Heart right ventricle (tissue), 16 donors: ENCODE measurements at regions not wholly inside any gene's neighbourhood (a gene's known extent, or its start where the extent isn't known, plus 50 kb on each side); places are given as distances from the start of the nearest gene placed in this dataset.

Source experiments
- ATAC-seq, 8 donors: fragments of 200-7000 bp; cut with Tn5 transposase; one replicate each; pipeline ENCODE4 v1.9.1; 2020; ENCODE audit warnings: mild to moderate bottlenecking in 8 of 8, moderate library complexity in 8 of 8, moderate number of reproducible peaks in 1 of 8
- DNase-seq, 2 donors: peaks; one replicate each; pipeline ENCODE4 v3.0.0-alpha.2; 2020
- H3K27ac ChIP-seq, 10 donors: fragments of 200-600 bp; sonication (generic) in 2 of 10; one replicate each; pipeline versions ENCODE4 v1.5.0 to v1.8.0; 2020 to 2022; ENCODE audit warnings: mild to moderate bottlenecking in 3 of 10
- H3K27me3 ChIP-seq, 7 donors: fragments of 200-600 bp; one replicate each; pipeline ENCODE4 v1.8.0; 2021 to 2022; ENCODE audit warnings: mild to moderate bottlenecking in 2 of 7
- H3K36me3 ChIP-seq, 9 donors: fragments of 200-600 bp; sonication (generic) in 1 of 9; one replicate each; pipeline versions ENCODE4 v1.5.0 to v1.8.0; 2020 to 2022; ENCODE audit warnings: mild to moderate bottlenecking in 2 of 9
- H3K4me1 ChIP-seq, 9 donors: fragments of 200-600 bp; sonication (generic) in 1 of 9; one replicate each; pipeline versions ENCODE4 v1.5.0 to v1.8.0; 2020 to 2022; ENCODE audit warnings: mild to moderate bottlenecking in 4 of 9
- H3K4me3 ChIP-seq, 10 donors: fragments of 200-600 bp; sonication (generic) in 2 of 10; one replicate each; pipeline versions ENCODE4 v1.5.0 to v1.8.0; 2020 to 2022; ENCODE audit warnings: mild to moderate bottlenecking in 7 of 10, moderate library complexity in 2 of 10
- H3K9me3 ChIP-seq, 11 donors: fragments of 200-600 bp in 10 of 11; sonication (generic) in 2 of 11; one replicate each; pipeline versions ENCODE4 v1.5.0 to v1.8.0; 2013 to 2022; ENCODE audit warnings: mild to moderate bottlenecking in 2 of 11, control low read depth in 1 of 11, moderate library complexity in 1 of 11
- WGBS, 2 donors: extraction: QIAGEN DNeasy Blood & Tissue Kit; methylation state at CpG; one replicate each; pipeline ENCODE4 v1.1.7; 2013; ENCODE audit warnings: inconsistent platforms in 1 of 2; 5-methylcytosine and 5-hydroxymethylcytosine counted together
- intact Hi-C, 10 donors: fragments of 100-400 bp; cut with DNase I; formaldehyde crosslinking; loops; one replicate each; pipeline versions ENCODE4 v1.11.1 to v1.14.2; 2022
- TF ChIP-seq, protein P1 (sequence below), 9 donors: fragments of 200-600 bp; sonication (generic) in 2 of 9; IDR thresholded peaks; one replicate each; pipeline versions ENCODE4 v1.5.0 to v1.8.0; 2021 to 2022; ENCODE audit warnings: antibody characterized with exemption in 9 of 9, mild to moderate bottlenecking in 5 of 9, moderate library complexity in 1 of 9
- donor health status: Arrhythmogenic right ventricular cardiomyopathy.
- donor health status: ischemic (EF 13 %, LVEDD 7.1; RV severe dilation, severe dysfunction).
- donor health status: healthy with polysubstance abuse.
- donor health status: DM: no; HTN: yes; CAD: no.
- donor health status: DM: no; HTN: no; CAD: no.
- donor health status: ischemic (EF 25% LVEDD 6.9; RV normal size, moderate dysfunction).
- donor health status: ischemic (EF 25% LVEDD 5.7; RV mildly dilated, moderate dysfunction).
- donor health status: healthy.
- donor health status: DM: yes; HTN: yes; CAD: no.
- donor health status: Ischemic cardiomyopathy.
- donor health status: ischemic (EF 35%, LVEDD 5.7; RV mildly dilated, moderate dysfunction).
- donor health status: nonischemic (EF 11% LVEDD 7.7; RV severe dilation, severe dysfunction).
- donor health status: DM: yes; HTN: yes; CAD: no.
- donor health status: PGD.
- donor health status: ischemic (EF 29% LVEDD 5.4; RV normal size, mild dysfunction).
- donor health status: nonischemic (EF 23%, LVEDD 6.1; RV moderate dilation, normal function).

GRCh38 chr11:64476881-64477280 is 78.9 kb upstream of the SLC22A11 start:
- Histone ChIP-seq H3K4me1 (no peaks in the 10 kb centered on the region), H3K4me3 (no peak overlapping the region), H3K27ac (no peak overlapping the region), H3K36me3 (no peaks in the 10 kb centered on the region), H3K27me3 (peaks cover 0 to 78% (median 41%) of the 10 kb centered on the region in 7 donors), H3K9me3 (peaks cover 0 to 2% (median 0%) of the 10 kb centered on the region in 11 donors)
- TF ChIP-seq, protein P1, sequence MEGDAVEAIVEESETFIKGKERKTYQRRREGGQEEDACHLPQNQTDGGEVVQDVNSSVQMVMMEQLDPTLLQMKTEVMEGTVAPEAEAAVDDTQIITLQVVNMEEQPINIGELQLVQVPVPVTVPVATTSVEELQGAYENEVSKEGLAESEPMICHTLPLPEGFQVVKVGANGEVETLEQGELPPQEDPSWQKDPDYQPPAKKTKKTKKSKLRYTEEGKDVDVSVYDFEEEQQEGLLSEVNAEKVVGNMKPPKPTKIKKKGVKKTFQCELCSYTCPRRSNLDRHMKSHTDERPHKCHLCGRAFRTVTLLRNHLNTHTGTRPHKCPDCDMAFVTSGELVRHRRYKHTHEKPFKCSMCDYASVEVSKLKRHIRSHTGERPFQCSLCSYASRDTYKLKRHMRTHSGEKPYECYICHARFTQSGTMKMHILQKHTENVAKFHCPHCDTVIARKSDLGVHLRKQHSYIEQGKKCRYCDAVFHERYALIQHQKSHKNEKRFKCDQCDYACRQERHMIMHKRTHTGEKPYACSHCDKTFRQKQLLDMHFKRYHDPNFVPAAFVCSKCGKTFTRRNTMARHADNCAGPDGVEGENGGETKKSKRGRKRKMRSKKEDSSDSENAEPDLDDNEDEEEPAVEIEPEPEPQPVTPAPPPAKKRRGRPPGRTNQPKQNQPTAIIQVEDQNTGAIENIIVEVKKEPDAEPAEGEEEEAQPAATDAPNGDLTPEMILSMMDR (IDR thresholded peaks at IDR 0.05): no peak
- DNase-seq: no peak
- intact Hi-C loops: no loop called here
- ATAC-seq: no peak
- WGBS, 2 donors: 74 to 79% methylated on average over 7 of the region's 7 CpGs

- 53 to 54% methylated on average over 11 of the region's 11 CpGs for WGBS, 2 donors
- DNase-seq: no peak
These were observed 78.1 kb upstream of the SLC22A11 start for GRCh38 chr11:64477675-64478074.

DNA sequence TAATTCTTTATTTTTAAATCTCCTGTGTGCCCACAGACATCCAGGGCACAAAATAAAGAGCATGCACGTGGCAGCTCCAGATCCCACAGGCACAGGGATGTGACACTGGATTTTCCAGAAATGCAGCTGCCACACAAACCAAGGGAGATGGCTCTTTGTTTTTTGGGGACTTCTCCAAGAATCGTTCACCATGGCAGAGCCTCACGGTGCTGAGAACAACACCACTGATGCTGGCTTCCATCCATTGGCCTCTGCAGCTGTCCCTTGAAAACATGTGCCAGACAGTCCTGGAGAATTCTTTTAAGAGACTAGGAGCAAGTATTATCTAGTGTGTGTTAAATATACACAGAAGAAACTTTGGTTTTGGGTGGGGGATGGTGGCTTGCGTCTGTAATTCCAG is 73.2 kb upstream of the SLC22A11 start:
- Histone ChIP-seq H3K9me3 (peaks cover 0 to 2% (median 0%) of the 10 kb centered on the region in 11 donors), H3K27me3 (peaks cover 10 to 78% (median 64%) of the 10 kb centered on the region in 7 donors), H3K4me1 (peaks cover 0 to 11% (median 0%) of the 10 kb centered on the region in 9 donors), H3K4me3 (no peak overlapping the region), H3K36me3 (no peaks in the 10 kb centered on the region), H3K27ac (no peak overlapping the region)
- intact Hi-C loops: no loop called here
- ATAC-seq (no peak), DNase-seq (no peak)
- WGBS, 2 donors: 57 to 58% methylated on average over 4 of the region's 4 CpGs
- TF ChIP-seq, protein P1 (IDR thresholded peaks at IDR 0.05): no peak

More at GRCh38 chr11:64477675-64478074, 78.1 kb upstream of the SLC22A11 start:
- Histone ChIP-seq H3K27ac (no peak overlapping the region), H3K9me3 (peaks cover 0 to 2% (median 0%) of the 10 kb centered on the region in 11 donors), H3K27me3 (peaks cover 0 to 73% (median 45%) of the 10 kb centered on the region in 7 donors), H3K4me3 (no peak overlapping the region), H3K36me3 (no peaks in the 10 kb centered on the region), H3K4me1 (no peaks in the 10 kb centered on the region)
- intact Hi-C loops: no loop called here
- no peak for ATAC-seq
- TF ChIP-seq, protein P1 (IDR thresholded peaks at IDR 0.05): no peak

DNA sequence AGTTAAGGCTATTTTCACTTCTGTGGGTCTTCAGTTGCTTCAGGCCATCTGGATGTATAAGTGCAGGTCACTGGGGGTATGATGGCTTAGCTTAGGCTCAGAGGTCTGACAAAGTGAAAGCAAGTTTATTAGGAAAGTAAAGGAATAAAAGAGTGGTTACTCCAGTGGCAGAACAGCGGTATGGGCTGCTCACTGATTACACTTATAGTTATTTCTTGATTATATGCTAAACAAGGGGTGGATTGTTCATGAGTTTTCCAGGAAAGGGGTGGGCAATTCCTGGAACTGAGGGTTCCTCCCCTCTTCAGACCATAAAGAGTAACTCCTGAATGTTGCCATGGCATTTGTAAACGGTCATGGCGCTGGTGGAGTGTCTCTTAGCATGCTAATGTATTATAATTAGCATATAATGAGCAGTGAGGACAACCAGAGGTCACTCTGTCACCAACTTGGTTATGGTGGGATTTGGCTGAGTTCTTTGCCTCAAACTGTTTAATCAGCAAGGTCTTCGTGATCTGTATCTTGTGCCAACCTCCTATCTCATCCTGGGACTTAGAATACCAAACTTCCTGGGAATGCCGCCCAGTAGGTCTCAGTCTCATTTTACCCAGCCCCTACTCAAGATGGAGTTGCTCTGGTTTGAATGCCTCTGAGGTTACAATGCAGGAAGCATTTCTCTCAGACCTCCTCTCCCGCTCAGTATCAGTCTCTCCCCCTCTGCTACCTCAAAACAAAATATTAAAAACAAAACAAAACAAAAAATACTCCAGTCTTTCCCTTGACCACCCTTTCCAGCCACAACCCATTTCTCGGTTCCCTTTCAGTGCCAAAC is 71.3 kb upstream of the SLC22A11 start:
- WGBS, 2 donors: 54 to 59% methylated on average over 7 of the region's 7 CpGs
- Histone ChIP-seq H3K9me3 (peaks cover 0 to 2% (median 0%) of the 10 kb centered on the region in 11 donors), H3K27ac (no peak overlapping the region), H3K4me1 (peaks cover 0 to 11% (median 0%) of the 10 kb centered on the region in 9 donors), H3K27me3 (peaks cover 10 to 78% (median 60%) of the 10 kb centered on the region in 7 donors), H3K36me3 (no peaks in the 10 kb centered on the region), H3K4me3 (no peak overlapping the region)
- intact Hi-C loops: no loop called here
- TF ChIP-seq, protein P1 (IDR thresholded peaks at IDR 0.05): no peak
- ATAC-seq (no peak), DNase-seq (no peak)
